ENCODE measurements at regions not wholly inside any gene's neighbourhood (a gene's known extent, or its start where the extent isn't known, plus 50 kb on each side); places are given as distances from the start of the nearest gene placed in this dataset.

DNA sequence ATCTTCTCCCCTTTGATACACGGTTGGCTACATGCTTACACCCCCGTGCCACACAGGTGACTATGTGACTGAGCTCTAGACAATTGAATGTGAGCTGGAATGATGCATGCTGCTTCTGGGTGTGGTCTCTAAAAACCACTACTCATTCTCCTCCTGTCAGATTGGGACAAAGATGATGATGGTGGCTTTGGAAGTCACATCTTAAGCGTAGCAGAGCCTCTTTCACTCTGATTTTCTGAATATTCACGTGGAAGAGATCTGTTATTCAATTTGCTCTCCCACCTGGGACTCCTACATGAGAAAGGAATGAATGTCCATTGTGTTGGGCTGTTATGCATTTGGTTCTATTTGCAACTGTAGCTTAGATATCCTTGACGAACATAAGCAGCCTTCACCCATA is 763.6 kb upstream of the EEF2KMT start:
- FAIRE-seq: no peak
- DNase-seq (ENCODE audit: low spot score in 2 of 2): no peak

GRCh38 chr16:5858180-5858579 is 760.6 kb upstream of the EEF2KMT start:
- FAIRE-seq (no peak), DNase-seq (ENCODE audit: low spot score in 2 of 2) (no peak)

DNA sequence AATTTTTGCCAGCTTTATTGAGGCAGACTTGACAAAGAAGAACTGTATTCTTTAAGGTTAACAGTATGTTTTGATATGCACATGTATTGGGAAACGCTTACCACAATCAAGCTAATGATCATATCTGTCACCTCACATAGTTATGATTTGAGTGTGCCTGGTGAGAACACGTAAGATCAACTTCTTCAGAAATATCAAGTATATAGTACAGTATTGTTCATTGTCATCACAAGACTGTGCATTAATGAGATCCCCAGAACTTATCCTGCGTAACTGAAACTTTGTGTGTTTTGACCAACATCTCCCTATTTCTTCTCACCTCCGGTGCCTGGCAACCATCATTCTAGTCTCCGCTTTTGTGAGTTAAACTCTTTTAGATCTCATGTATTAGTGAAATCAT is 756.4 kb upstream of the EEF2KMT start:
- FAIRE-seq (no peak), DNase-seq (ENCODE audit: low spot score in 2 of 2) (no peak)

DNA sequence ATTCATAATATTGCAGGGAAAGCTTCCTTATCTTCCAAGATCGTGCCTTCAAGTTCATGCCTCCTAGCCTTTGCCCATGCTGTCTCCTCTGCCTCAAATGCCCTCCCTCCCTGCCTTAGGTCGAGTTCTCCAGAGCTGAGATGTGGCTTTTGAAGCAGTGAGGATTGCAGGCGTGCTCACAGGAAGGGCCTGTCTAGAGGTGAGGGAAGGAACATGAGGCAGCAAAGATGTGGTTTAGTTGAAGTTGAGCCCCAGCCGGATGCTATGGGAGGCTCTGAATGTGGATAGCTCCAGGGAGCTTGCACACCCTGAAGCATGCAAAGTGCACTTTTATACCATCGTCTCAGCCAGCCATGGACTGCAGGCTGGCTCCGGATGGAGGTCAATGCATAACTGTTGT is 754.6 kb upstream of the EEF2KMT start:
- DNase-seq (ENCODE audit: low spot score in 2 of 2) (no peak), FAIRE-seq (no peak)

DNA sequence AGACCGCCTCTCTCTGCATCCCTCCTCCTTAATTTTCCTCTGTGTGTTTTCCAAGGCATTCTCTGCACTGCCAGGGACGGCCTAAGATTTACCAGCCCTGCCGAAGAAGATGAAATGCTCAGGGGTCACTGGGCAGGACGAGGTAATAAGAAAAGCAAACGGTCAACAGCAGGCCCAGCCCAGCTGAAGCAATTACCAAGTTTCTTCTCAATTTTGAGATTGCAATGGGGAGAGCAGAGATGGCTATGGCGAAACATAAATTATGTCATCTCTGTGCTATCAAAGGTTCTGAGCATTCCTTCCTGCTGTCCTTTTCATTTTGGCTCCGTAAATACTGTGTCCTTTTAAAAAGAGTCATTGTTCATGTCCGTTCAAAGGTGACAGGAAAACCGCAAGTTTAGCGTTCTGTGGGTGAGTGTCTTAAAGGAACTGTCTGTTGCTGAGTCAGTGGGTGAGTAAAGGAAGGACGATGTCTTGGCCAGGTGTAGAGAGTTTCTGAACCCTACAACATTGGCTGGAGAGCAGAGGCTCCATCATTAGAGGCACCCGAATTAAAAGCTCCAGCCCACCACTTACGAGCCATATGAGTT is 753.9 kb upstream of the EEF2KMT start:
- DNase-seq (ENCODE audit: low spot score in 2 of 2) (no peak), FAIRE-seq (no peak)

GRCh38 chr16:5850632-5851392 is 753.2 kb upstream of the EEF2KMT start:
- no peak for FAIRE-seq
- DNase-seq (ENCODE audit: low spot score in 2 of 2): no peak

- FAIRE-seq: no peak
- DNase-seq (ENCODE audit: low spot score in 2 of 2): no peak
These were observed 747.5 kb upstream of the EEF2KMT start for GRCh38 chr16:5845046-5845445.

DNA sequence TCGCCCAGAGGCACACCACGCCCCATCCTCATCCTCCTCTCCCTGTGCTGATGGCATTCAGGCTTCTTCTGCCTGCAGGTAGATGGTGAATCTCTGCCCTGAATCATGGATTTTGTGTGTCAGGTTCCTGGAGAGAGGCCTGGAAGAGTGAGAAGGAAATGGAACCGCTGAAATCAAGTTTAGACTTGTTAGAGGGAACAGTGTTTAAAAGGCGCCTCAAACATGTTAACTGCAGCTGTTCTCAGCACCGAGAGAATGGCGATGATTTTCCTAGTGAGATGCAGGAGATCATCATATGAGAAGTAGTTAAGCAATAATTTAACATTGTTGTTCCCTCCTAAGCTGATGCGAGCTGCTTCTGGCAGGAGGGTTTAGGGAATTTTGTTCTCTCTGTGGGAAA is 744.4 kb upstream of the EEF2KMT start:
- FAIRE-seq (no peak), DNase-seq (ENCODE audit: low spot score in 2 of 2) (no peak)

GRCh38 chr16:5838725-5839124 is 741.1 kb upstream of the EEF2KMT start:
- DNase-seq (ENCODE audit: low spot score in 2 of 2): no peak
- no peak for FAIRE-seq

DNA sequence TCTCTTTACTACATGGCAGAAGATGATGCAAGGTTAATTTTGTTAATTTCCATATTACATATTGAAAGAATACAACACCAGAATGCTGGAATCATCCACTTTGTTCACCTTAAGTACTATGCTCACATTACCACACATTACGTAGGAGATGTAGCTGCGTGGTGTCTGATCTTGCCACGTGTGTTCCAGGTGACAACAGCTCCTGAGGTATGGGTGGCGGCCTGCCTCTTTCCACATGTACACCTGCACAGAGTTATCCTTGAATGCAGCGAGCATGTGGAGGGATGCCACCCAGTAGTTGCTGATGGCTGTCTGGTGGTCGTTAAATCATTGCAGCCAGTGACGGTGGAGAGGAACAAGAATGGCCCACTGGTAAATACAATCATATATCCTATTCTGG is 740.5 kb upstream of the EEF2KMT start:
- no peak for FAIRE-seq
- no peak for DNase-seq (ENCODE audit: low spot score in 2 of 2)

DNA sequence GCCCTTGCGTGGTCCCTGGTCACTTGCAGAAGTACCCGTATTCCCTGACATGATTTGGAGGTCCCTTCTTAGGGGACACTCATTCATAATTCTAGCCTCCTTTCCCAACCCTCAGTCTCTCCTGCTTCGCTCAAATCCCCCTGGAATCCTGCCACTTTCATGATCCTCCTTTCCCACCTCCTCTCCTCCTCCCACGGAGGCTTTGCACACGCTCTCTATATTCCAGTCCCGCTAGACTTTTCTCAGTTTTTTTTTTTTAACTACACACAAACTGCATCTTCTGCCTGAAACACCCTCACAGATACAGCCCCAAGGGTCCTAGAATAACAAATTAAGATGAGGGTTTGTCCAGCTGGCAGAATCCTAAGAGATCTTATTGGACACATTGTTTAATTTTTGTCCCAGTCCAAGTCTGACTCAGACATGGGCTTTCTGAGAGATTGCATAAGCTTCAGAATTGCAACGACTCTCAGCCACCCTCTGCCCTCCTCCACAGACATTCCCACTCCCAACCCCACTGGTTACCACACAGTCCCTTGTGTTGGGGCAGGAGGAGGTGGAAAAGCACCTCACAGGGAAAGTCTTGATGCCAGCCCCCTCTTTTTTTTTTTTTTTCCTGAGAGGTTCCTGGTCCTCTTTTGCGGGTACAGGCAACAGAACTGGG is 739.5 kb upstream of the EEF2KMT start:
- FAIRE-seq (no peak), DNase-seq (ENCODE audit: low spot score in 2 of 2) (no peak)

DNA sequence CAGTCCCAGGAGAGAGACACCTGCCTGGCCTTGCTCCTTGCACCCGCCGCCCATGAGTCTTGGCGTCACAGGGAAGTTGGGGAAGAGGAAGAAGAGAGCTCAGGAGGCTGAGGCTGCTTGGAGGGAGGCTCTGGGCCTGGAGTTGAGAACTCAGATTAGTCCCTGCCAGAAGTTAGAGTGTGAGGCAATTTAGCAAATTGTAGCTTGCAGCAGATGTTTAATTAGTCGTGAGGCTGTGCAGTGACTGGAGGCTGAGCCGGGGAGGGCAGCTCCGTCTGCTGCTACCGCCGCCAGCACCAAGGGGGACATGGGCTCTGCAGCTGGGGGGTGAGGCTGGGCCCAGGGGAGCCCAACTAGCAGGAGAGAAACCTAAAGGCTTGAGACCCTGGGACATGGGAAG is 738.3 kb upstream of the EEF2KMT start:
- no peak for FAIRE-seq

DNA sequence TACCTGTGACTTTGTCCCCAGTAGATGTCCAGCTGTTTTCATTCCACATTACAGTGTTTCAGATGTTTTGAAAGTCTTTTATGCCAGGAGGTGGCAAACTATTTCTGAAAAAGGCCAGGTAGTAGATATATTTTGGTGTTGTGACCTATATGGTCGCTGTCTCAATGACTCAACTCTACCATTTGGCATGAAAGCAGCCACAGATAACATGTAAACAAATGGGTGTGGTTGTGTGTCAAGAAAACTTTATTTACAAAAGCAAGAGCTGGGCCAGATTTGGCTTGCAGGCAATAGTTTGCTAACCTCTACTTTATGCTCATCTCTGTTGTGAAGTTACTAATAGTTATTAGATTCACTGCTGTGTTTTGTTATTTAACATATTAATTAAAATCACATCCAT is 728.7 kb upstream of the EEF2KMT start:
- FAIRE-seq (no peak), DNase-seq (ENCODE audit: low spot score in 2 of 2) (no peak)

More for the DNA sequence above, 738.3 kb upstream of the EEF2KMT start:
- no peak for DNase-seq (ENCODE audit: low spot score in 2 of 2)

GRCh38 chr16:5820472-5820871 is 722.9 kb upstream of the EEF2KMT start:
- FAIRE-seq (no peak), DNase-seq (ENCODE audit: low spot score in 2 of 2) (no peak)

DNA sequence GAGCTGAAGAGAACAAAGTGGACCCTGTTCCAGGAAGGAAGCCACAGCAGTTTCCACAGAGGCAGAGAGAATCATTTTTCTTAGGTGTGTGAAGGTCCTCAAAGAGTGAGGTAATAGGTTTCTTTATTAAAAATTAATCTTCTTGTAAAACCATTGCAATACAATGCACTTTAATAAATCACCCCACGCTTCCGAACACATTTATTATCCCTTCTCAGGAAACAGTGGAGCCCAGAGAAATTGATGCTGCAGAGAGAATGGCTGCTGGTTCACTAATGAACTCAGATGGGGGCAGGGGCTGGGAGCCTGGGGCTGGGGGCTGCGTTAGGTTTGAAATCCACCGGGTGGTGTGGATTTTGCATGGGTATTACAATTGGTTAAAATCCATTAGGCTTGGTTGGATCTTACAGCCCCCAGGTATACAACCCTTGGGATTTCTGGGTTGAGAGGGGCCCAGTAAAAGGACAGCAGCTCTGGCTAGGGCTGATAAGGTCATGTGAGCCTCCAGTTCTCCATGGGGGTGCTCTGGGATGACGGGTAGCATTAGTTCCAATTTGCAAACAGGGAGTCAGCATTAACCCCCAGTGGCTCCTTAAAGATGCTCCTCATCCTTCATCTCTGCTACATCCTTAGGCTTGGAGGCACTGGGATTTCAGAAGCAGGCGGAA is 718.1 kb upstream of the EEF2KMT start:
- no peak for DNase-seq (ENCODE audit: low spot score in 2 of 2)
- FAIRE-seq: no peak

DNA sequence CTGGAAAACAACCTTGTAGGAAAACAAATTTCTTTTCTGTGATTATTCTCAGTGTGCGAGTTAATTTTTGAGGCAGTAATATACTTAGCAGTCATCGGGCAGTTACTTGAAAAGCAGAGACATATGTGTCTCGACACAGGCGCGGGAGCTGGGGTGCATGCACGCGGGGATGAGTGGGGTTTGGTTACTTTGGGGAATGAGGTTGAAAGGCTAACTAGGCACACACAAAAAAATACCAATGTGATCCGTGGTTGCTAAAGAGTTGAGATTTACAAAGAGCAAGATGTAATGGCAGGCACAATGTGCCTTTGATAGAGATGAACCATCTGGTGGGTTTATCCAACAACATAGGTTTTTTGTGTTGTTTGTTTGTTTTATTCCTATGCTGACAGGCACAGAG is 703.8 kb upstream of the EEF2KMT start:
- DNase-seq (ENCODE audit: low spot score in 2 of 2): no peak
- FAIRE-seq: no peak

DNA sequence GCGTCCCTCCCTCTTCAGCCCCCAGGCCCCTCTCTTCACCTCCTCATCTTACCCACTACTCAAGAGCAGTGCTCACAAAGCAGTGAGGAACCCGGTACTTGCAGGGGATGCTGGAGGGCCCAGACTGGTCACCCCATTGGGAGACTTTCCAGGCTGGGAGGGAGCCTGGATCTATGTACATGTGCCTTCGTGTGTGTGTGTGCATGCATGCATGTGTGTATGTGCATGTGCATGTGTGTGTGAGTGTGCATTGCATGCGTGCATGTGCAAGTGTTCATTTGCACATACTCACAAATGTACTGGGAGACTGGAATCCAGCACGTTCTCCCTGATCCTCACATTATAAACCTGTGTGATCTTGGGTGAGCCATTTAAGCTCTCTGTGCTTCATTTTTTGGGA is 696.0 kb upstream of the EEF2KMT start:
- no peak for DNase-seq (ENCODE audit: low spot score in 2 of 2)
- no peak for FAIRE-seq

DNA sequence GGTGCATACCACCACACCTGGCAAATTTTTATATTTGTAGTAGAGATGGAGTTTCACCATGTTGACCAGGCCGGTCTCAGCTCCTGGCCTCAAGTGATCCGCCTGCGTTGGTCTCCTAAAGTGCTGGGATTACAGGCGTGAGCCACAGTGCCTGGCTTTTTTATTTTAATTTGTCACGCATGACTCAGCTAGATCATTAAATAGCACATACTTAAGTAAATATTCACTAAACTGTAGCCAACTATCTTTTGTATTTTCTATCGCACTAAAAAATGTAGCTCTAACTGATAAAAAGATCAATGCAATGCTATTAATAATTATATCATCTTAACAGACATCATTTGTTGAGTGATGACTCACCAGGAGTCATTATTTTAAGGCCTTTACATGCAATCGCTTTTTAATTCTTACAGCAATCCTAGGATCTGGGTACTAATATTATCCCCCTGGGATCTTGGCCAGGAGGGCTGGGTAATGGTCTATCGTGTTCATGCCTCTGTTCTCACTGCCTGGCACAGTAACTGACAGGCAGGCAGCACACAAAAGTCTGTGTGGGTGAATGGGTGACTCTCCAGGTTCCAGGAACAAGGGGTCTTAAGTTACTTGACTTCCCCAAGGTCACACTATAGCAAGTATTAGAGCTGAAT is 693.5 kb upstream of the EEF2KMT start:
- DNase-seq (ENCODE audit: low spot score in 2 of 2): no peak
- FAIRE-seq: no peak

GRCh38 chr16:5790512-5790911 is 692.9 kb upstream of the EEF2KMT start:
- FAIRE-seq: no peak
- no peak for DNase-seq (ENCODE audit: low spot score in 2 of 2)

DNA sequence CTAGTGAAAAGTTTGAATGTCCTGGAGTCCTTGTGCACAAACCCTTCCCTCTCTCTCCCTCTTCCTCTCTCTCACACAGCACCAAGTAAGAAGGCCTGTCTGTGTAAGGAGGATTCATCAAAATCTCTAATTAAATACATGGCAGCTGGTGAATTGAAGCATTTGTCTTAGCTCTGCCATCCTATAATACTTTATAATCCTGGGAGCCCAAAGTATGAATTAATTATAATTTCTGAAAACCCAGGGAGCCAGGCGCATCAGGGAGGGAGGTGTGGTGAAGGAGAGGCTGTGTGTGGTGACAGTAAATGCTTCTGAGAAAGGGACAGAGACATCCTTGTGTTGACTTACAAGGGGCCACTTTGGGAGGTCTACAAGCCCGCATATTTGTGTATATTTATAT is 691.4 kb upstream of the EEF2KMT start:
- FAIRE-seq (no peak), DNase-seq (ENCODE audit: low spot score in 2 of 2) (no peak)

DNA sequence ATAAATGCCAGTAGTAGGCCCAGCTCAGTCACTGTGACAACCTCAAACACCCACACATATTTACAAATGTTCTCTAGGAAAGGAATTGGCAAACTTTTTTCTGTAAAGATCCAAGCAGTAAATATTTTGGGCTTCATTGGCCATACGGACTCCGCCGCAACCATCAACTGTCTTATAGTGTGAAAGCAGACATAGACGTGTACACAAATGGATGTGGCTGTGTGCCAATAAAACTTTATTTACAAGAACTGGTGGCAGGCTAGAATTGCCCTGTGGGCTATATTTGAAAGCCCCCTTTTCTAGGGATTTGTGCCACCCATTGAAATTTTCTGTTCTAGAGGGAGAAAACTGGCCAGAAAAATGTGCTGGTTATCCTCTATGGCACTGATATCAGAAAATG is 683.8 kb upstream of the EEF2KMT start:
- no peak for DNase-seq (ENCODE audit: low spot score in 2 of 2)
- FAIRE-seq: no peak

Data from frontal cortex (tissue), 3 donors.